ENCODE measurements at regions not wholly inside any gene's neighbourhood (a gene's known extent, or its start where the extent isn't known, plus 50 kb on each side); places are given as distances from the start of the nearest gene placed in this dataset.

- TF ChIP-seq POLR2AphosphoS5 (IDR thresholded peaks at IDR 0.05; ENCODE audit: low read depth) (no peak), CTCF (IDR thresholded peaks at IDR 0.05; ENCODE audit: insufficient read depth, low read length) (no peak)
Observed at GRCh38 chr18:44537526-44537925, 143.2 kb upstream of the SETBP1 start.

Measured in HL-60 (cell line).